ENCODE measurements at regions not wholly inside any gene's neighbourhood (a gene's known extent, or its start where the extent isn't known, plus 50 kb on each side); places are given as distances from the start of the nearest gene placed in this dataset.

- TF ChIP-seq EZH2 (IDR thresholded peaks at IDR 0.05; ENCODE audit: borderline replicate concordance, low read depth, low read length, poor library complexity, severe bottlenecking), result no peak
- no peak for TF ChIP-seq CTCF (conservative IDR thresholded peaks at IDR 0.05; ENCODE audit: low read depth, low read length)
Measured at GRCh38 chr1:117752661-117753060, 146.8 kb downstream of the TENT5C start.
